ENCODE measurements at regions not wholly inside any gene's neighbourhood (a gene's known extent, or its start where the extent isn't known, plus 50 kb on each side); places are given as distances from the start of the nearest gene placed in this dataset.

GRCh38 chr3:68007621-68008226 is 353.3 kb upstream of the SUCLG2 start:
- peak overlapping the region; percentile 95; the same call in 1 of the 2 replicates for H2AFZ ChIP-seq (ENCODE audit: low read length)
- H3K14ac ChIP-seq (ENCODE audit: insufficient read length): no peak overlapping the region
- H2BK120ac ChIP-seq (replicated peaks; ENCODE audit: low read depth, low read length): no peak overlapping the region
- H3K79me2 ChIP-seq (ENCODE audit: control insufficient read depth in 1 of 2, insufficient read depth in 2 of 2, low read length in 2 of 2): no peaks in the 10 kb centered on the region
- H3K27me3 ChIP-seq (replicated peaks in 1 of 4; ENCODE audit: control insufficient read depth in 3 of 4, extremely low read depth in 1 of 4, insufficient read depth in 3 of 4, low read length in 3 of 4): peaks cover 0 to 7% (median under 1%) of the 10 kb centered on the region in 4 experiments; a peak in 2 of 7 replicates
- peak overlapping the region; percentile 33; the same call in 1 of the 2 replicates for H2BK12ac ChIP-seq (ENCODE audit: low read depth, low read length)
- H2BK5ac ChIP-seq (ENCODE audit: low read depth, low read length): no peak overlapping the region
- no peaks in the 10 kb centered on the region for H4K20me1 ChIP-seq (replicated peaks in 1 of 2; ENCODE audit: control insufficient read depth in 1 of 2, insufficient read depth in 2 of 2, low read length in 2 of 2)
- no peak overlapping the region; the same call in 1 of the 2 replicates for H2BK20ac ChIP-seq (ENCODE audit: low read length)
- H3K4me1 ChIP-seq (replicated peaks in 1 of 4; ENCODE audit: control insufficient read depth in 3 of 4, insufficient read depth in 4 of 4, low read length in 3 of 4): peaks cover 0 to 6% (median 2%) of the 10 kb centered on the region in 4 experiments; a peak in 5 of 7 replicates
- POLR2A ChIA-PET (ENCODE audit: partially characterized antibody): no interaction called here
- no peak overlapping the region for H4K5ac ChIP-seq (ENCODE audit: insufficient read length, low read depth, low read length)
- DNase-seq (ENCODE audit: low read depth in 1 of 2, low spot score in 2 of 2) (peak; percentile 21 to 73), FAIRE-seq (no peak)
- H3K23me2 ChIP-seq (ENCODE audit: low read depth, low read length): peaks cover 5% of the 10 kb centered on the region; the same call in 1 of the 2 replicates
- peak overlapping the region; percentile 77 to 87 (median 82) for H3K4me3 ChIP-seq (ENCODE audit: extremely low read depth in 1 of 4, insufficient read depth in 2 of 4, low read depth in 3 of 4, low read length in 4 of 4)
- H3K18ac ChIP-seq (ENCODE audit: extremely low read depth, low read length): peak overlapping the region; percentile 81; the same call in 1 of the 2 replicates
- WGBS, 2 experiments (ENCODE audit: extremely low coverage in 1 of 2, insufficient coverage in 1 of 2, insufficient read length in 1 of 2, insufficient replicate concordance in 2 of 2, low coverage in 1 of 2, low lambda C conversion rate in 2 of 2, missing lambda C conversion rate in 1 of 2): 1% methylated on average over 27 of the region's 36 CpGs; no CpG with 5 or more reads in 1 of the 2 experiments
- no peaks in the 10 kb centered on the region for H3K9me3 ChIP-seq (ENCODE audit: insufficient read depth in 2 of 2, low read depth in 1 of 2, low read length in 1 of 2)
- H4K8ac ChIP-seq (ENCODE audit: extremely low read depth, insufficient read depth, low read length): no peak overlapping the region
- no peak overlapping the region for H3K4ac ChIP-seq (replicated peaks; ENCODE audit: insufficient read length, low read depth, low read length)
- H3K4me2 ChIP-seq (ENCODE audit: insufficient read depth in 1 of 2, low read depth in 2 of 2, low read length in 2 of 2): peak overlapping the region; percentile 95 to 97
- no peaks in the 10 kb centered on the region for H3K36me3 ChIP-seq (ENCODE audit: control insufficient read depth in 2 of 4, insufficient read depth in 4 of 4, low read length in 3 of 4)
- CTCF ChIA-PET (ENCODE audit: partially characterized antibody): interaction anchor here (0.6 to 1.4 kb wide), 13 partner anchors 9 to 868 kb away, joined by 3 to 5 read pairs (median 3); no protein-coding TSS in a partner anchor
- H4K91ac ChIP-seq (replicated peaks; ENCODE audit: insufficient read length, low read length): no peak overlapping the region
- no peak overlapping the region for H2AK5ac ChIP-seq (ENCODE audit: low read depth, low read length)
- no peak overlapping the region for H2BK15ac ChIP-seq (ENCODE audit: low read length)
- no peak overlapping the region for H3K56ac ChIP-seq (replicated peaks; ENCODE audit: insufficient read length, low read depth, low read length)
- no peaks in the 10 kb centered on the region for H3K79me1 ChIP-seq (ENCODE audit: low read depth, low read length)
- H3K9ac ChIP-seq (replicated peaks in 1 of 4; ENCODE audit: extremely low read depth in 1 of 4, low read depth in 3 of 4, low read length in 3 of 4): peak overlapping the region in 2 of 4 experiments; percentile 14 to 41; a peak in 1 of 7 replicates
- H3K23ac ChIP-seq (ENCODE audit: insufficient read length): no peak overlapping the region
- H3K27ac ChIP-seq (ENCODE audit: low read depth, low read length): no peak overlapping the region
- TF ChIP-seq, protein P1, sequence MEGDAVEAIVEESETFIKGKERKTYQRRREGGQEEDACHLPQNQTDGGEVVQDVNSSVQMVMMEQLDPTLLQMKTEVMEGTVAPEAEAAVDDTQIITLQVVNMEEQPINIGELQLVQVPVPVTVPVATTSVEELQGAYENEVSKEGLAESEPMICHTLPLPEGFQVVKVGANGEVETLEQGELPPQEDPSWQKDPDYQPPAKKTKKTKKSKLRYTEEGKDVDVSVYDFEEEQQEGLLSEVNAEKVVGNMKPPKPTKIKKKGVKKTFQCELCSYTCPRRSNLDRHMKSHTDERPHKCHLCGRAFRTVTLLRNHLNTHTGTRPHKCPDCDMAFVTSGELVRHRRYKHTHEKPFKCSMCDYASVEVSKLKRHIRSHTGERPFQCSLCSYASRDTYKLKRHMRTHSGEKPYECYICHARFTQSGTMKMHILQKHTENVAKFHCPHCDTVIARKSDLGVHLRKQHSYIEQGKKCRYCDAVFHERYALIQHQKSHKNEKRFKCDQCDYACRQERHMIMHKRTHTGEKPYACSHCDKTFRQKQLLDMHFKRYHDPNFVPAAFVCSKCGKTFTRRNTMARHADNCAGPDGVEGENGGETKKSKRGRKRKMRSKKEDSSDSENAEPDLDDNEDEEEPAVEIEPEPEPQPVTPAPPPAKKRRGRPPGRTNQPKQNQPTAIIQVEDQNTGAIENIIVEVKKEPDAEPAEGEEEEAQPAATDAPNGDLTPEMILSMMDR (IDR thresholded peaks at IDR 0.05; ENCODE audit: control extremely low read depth in 1 of 3, insufficient read depth in 1 of 3, low read depth in 1 of 3, low read length in 3 of 3): peak; percentile 60 to 73 (median 65); a peak in 3 of 4 replicates
- TF ChIP-seq KDM1A (IDR thresholded peaks at IDR 0.05; ENCODE audit: borderline replicate concordance, low read length): peak; percentile 25; the same call in 1 of the 2 replicates
- peak; percentile 97 for TF ChIP-seq KDM4A (IDR thresholded peaks at IDR 0.05; ENCODE audit: low read depth, low read length, severe bottlenecking)
- TF ChIP-seq RAD21 (IDR thresholded peaks at IDR 0.05 in 1 of 2, conservative IDR thresholded peaks at IDR 0.05 in 1 of 2; ENCODE audit: low read depth in 2 of 2, low read length in 2 of 2): peak in 1 of 2 experiments; percentile 40; a peak in 2 of 4 replicates
- TF ChIP-seq ASH2L (IDR thresholded peaks at IDR 0.05; ENCODE audit: low read length): no peak
- no peak for TF ChIP-seq POU5F1 (IDR thresholded peaks at IDR 0.05; ENCODE audit: low read depth, low read length)
- peak; percentile 36; the same call in 1 of the 2 replicates for TF ChIP-seq TEAD4 (IDR thresholded peaks at IDR 0.05; ENCODE audit: low read depth, low read length)
- no peak for TF ChIP-seq CHD1 (IDR thresholded peaks at IDR 0.05; ENCODE audit: low read depth, low read length)
